Muscle layer of duodenum (tissue), 2 donors: ENCODE measurements at regions not wholly inside any gene's neighbourhood (a gene's known extent, or its start where the extent isn't known, plus 50 kb on each side); places are given as distances from the start of the nearest gene placed in this dataset.

Experiments
- H3K27ac ChIP-seq: one replicate; pipeline ENCODE4 v1.7.0; 2013; ENCODE audit warnings: mild to moderate bottlenecking, low read length
- H3K27me3 ChIP-seq: one replicate; pipeline ENCODE4 v1.7.0; 2013; ENCODE audit warnings: low read depth, mild to moderate bottlenecking, control low read depth, low read length
- H3K36me3 ChIP-seq, 2 donors: one replicate each; pipeline ENCODE4 v1.7.0; 2013; ENCODE audit warnings: low read length in 2 of 2, control low read depth in 1 of 2, mild to moderate bottlenecking in 1 of 2; ENCODE audit not compliant: insufficient read depth in 2 of 2, control insufficient read depth in 1 of 2
- H3K4me1 ChIP-seq, 2 donors: one replicate each; pipeline ENCODE4 v1.7.0; 2013; ENCODE audit warnings: low read length in 2 of 2, mild to moderate bottlenecking in 2 of 2, control low read depth in 1 of 2, moderate library complexity in 1 of 2; ENCODE audit not compliant: insufficient read depth in 2 of 2, control insufficient read depth in 1 of 2
- H3K4me3 ChIP-seq, 2 donors: one replicate each; pipeline ENCODE4 v1.7.0; 2013; ENCODE audit warnings: low read length in 2 of 2, low read depth in 1 of 2, mild to moderate bottlenecking in 1 of 2
- H3K9me3 ChIP-seq, 2 donors: one replicate each; pipeline ENCODE4 v1.7.0; 2013; ENCODE audit warnings: low read length in 2 of 2, control low read depth in 1 of 2, mild to moderate bottlenecking in 1 of 2; ENCODE audit not compliant: control insufficient read depth in 1 of 2
- donor health status: healthy.

DNA sequence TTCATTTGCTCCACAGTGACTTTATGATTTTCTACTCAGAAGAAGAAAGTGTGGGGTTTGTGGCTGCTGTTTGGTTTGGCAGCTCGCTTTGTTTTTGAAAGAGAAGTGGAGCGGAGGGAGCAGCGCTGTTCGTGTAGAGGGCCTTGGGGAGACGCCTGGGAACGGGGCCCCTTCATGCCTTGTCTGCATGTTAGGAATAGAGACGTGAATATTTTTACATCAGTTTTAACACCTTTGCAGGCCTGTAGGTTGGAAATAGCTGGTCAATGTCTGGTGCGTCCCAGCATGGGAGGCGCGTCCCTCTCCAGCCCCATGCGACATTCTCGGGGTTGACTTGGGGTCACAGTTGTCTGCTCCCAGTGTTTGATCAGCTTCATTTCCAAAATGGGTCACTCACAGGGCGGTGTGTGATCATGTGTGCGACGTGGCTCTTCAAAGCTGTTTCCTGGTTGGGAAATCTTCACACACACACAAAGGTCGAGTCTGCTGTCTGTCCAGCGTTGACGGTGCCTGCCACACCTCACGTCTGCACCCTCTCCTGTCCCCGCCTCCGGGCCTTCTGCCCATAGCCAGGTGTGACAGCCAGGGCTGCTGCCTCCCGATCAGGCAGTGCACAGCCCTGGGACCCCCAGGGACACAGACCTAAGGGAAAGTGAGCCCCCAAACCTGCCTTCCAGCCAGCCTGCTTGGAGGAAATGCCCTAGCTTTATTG, 149.2 kb downstream of the PSMG1 start:
- no peaks in the 10 kb centered on the region for H3K36me3 ChIP-seq
- H3K4me3 ChIP-seq = no peak overlapping the region
- no peaks in the 10 kb centered on the region for H3K4me1 ChIP-seq
- H3K27ac ChIP-seq = peak overlapping the region; percentile 52
- H3K27me3 ChIP-seq = no peaks in the 10 kb centered on the region
- no peaks in the 10 kb centered on the region for H3K9me3 ChIP-seq

DNA sequence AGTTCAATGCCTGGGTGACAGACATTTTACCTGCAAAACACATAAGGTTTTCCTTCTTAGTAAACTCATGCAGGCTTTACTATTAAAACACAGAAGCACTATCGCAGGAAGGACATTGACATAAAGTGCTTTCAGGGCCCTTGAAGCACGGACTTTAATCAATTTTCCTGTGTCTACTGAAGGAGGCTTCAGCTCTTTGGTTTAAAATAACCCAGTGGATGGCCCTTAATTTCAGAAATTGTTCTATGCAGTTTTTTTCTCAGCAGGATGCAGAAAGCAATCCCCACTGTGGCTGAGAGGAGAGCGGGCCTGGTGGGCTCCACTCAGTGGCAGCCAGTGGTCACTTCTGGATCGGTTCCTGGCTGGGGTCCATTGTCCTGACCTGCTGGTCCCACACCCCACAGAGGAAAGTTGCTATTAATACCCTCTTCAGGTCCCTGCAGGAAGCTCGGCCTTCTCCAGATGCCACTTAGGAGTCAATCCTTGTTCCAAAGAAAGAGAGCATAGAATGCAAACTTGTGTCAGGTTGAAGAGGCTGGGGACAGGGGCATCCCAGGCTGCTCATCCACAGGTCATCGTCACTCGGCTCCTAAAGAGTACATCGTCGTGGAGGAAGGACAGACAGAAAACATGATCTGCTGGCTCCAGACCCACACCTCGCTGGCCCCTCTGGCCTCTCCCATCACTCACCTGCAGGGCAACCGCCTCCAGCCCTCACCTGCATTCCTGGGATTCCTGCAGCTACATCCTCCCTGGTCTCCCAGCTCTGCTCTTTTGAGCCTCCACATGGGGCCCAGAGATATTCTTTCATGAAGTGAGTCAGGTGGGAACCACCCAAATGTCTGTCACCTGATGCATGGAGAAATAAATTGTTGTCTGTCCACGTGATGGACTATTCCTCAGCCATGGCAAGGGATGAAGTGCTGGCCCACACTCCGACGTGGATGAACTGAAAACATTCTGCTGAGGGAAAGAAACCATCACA, 153.1 kb downstream of the PSMG1 start:
- Histone ChIP-seq H3K9me3 (no peaks in the 10 kb centered on the region), H3K4me3 (no peak overlapping the region), H3K27ac (no peak overlapping the region), H3K36me3 (no peaks in the 10 kb centered on the region), H3K27me3 (no peaks in the 10 kb centered on the region), H3K4me1 (peaks cover 0 to 6% of the 10 kb centered on the region in 2 donors)

DNA sequence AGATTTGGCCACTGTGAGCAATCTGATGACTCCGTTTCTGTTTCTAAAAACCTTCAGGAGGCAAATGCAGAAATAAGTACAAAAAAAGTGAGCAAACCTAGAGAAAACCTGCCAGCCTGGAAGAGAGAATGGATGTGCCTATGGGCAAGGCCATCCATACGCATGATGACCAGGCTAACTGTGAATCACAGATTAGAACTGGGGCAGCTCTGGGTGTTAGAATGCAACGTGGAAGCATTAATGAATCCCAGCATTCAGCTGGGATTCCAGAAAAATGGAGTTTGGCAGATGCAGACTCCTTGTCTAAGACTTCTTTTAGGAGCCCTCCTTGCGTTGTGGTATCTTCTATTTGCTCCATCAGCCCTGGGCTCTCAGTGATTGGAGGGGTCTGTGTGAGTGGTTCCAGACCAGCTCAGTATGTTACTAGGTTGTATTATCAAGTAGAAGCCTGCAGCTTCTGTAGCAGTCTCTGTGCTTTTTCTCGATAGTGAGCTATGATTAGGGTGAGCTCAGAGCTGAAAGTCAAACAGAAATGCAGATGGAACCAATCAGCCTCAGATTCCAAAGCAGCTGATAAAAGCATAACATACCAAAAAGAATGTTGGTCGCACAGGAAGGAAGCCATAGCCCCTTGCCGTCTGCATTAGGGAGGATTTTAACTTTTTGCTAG, 154.0 kb downstream of the PSMG1 start:
- no peaks in the 10 kb centered on the region for H3K9me3 ChIP-seq
- peaks cover 0 to 6% of the 10 kb centered on the region in 2 donors for H3K4me1 ChIP-seq
- no peaks in the 10 kb centered on the region for H3K27me3 ChIP-seq
- no peak overlapping the region for H3K27ac ChIP-seq
- no peak overlapping the region for H3K4me3 ChIP-seq
- no peaks in the 10 kb centered on the region for H3K36me3 ChIP-seq

DNA sequence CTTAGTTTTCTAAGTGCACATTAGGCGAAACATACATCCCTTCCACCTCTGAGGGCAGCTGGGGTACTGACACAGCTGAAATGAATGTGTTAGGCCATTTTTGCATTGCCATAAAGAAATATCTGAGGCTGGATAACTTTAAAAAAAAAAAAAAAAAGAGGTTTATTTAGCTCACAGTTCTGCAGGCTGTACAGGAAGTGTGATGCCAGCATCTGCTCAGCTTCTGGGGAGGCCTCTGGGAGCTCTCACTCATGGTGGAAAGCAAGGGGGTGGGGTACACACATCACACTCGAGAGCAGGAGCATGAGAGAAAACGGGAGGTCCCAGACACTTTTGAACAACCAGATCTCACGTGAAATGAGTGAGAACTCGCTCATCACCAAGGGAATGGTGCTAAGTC, 158.1 kb downstream of the PSMG1 start:
- Histone ChIP-seq H3K27me3 (no peaks in the 10 kb centered on the region), H3K27ac (no peak overlapping the region), H3K36me3 (no peaks in the 10 kb centered on the region), H3K4me1 (peaks cover 6 to 7% of the 10 kb centered on the region in 2 donors), H3K9me3 (no peaks in the 10 kb centered on the region), H3K4me3 (no peak overlapping the region)

DNA sequence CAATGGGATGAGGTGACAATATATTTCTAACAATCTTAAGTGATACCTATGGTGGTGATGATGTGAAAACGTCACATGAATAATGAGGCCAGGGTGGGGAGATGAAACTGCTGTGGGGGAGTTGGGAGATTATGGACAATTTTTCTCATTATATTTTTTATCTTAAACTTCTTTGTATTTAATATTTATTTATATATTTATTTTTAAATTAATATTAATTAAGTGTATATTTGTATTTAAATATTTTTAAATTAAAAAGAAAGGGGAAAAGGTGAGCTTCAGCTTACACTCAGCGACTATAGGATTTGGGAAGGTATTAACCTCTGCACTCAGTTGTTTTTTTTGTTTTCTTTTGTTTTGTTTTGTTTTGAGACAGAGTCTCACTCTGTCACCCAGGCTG, 158.7 kb downstream of the PSMG1 start:
- Histone ChIP-seq H3K27me3 (no peaks in the 10 kb centered on the region), H3K36me3 (no peaks in the 10 kb centered on the region), H3K27ac (no peak overlapping the region), H3K4me3 (no peak overlapping the region), H3K9me3 (no peaks in the 10 kb centered on the region), H3K4me1 (peaks cover 6 to 7% of the 10 kb centered on the region in 2 donors)

DNA sequence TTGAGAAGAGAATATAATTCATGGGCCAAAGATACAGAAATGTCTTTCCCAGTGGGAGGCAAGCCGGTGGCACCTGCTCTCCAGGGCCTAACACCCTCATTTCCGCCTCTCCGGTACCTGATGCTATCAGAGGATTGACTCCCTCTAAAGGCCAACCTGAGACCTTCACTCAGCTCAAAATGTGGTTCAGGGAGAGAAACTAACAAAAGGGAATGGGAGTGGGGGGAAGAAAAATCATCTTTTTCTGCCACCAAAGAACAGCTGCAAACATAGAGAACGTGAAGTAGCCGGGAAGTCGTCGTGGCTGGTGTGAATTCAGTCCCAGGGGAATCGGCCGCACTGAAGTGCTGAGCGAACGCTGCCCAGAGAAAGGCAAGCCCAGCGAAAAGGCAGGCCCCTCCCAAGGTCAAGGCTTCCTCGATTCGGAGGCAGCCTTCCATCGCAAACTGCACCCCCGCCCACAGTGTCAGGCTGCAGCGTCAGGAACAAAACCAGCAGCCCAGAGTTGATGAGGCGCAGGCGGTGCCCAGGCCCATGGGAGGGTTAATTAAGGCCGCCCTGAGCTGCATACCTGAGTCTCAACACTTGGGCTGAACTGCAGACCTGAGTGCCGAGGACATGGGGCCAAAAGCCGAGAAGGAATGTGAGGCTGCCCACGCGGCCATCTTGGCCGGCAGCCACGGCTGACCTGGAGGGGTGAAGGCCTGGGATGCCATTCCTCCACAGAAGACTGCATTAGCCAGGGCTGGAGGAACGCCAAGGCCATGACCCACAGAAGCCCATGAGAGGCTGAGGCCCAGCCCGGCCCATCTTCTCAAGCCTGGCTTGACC, 160.2 kb downstream of the PSMG1 start:
- Histone ChIP-seq H3K9me3 (no peaks in the 10 kb centered on the region), H3K27ac (peak overlapping the region; percentile 18), H3K27me3 (no peaks in the 10 kb centered on the region), H3K4me3 (no peak overlapping the region), H3K4me1 (peaks cover 0 to 7% of the 10 kb centered on the region in 2 donors), H3K36me3 (no peaks in the 10 kb centered on the region)

DNA sequence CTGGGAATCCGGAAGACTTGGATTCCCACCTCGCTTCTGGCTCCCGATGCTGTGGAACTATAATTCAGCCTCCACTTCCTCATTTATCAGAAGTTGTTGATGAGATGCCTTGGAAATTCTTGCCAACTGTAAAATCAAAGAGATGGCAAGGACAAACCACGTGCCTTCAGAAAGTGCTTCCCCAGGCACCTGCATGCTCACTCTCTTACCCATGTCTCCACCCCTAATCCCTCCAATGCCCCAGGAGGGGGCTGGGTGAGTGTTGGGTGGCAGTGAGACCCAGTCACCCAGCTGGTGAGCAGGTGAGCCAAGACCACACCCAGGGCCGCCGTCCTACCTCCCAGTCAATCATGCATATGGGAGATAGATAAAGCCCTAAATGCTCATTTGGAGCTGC, 160.8 kb downstream of the PSMG1 start:
- peaks cover 0 to 7% of the 10 kb centered on the region in 2 donors for H3K4me1 ChIP-seq
- peak overlapping the region; percentile 18 for H3K27ac ChIP-seq
- H3K9me3 ChIP-seq = no peaks in the 10 kb centered on the region

DNA sequence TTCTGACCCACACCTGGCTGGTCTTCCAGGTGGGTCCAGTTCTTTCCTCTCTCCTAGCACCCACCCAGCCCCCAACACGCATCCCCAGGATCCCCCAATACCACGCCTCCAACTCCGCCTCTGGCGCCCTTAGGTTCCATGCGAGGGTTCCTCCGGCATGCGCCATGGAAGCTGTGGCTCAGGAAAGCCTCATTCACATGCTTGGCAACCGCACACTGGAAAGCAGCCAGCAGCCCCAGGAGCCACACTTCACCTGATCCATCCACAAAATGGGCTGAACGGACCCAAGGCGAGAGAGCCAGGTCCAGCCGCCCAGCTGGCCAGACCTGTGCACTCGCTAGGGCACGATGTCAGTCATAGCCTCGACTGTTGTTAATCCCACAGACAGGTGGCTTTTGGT, 161.2 kb downstream of the PSMG1 start:
- Histone ChIP-seq H3K4me1 (peaks cover 0 to 7% of the 10 kb centered on the region in 2 donors), H3K4me3 (no peak overlapping the region), H3K27me3 (no peaks in the 10 kb centered on the region), H3K27ac (no peak overlapping the region), H3K36me3 (no peaks in the 10 kb centered on the region), H3K9me3 (no peaks in the 10 kb centered on the region)

More for the DNA sequence above, 160.8 kb downstream of the PSMG1 start:
- Histone ChIP-seq H3K4me3 (no peak overlapping the region), H3K27me3 (no peaks in the 10 kb centered on the region), H3K36me3 (no peaks in the 10 kb centered on the region)

DNA sequence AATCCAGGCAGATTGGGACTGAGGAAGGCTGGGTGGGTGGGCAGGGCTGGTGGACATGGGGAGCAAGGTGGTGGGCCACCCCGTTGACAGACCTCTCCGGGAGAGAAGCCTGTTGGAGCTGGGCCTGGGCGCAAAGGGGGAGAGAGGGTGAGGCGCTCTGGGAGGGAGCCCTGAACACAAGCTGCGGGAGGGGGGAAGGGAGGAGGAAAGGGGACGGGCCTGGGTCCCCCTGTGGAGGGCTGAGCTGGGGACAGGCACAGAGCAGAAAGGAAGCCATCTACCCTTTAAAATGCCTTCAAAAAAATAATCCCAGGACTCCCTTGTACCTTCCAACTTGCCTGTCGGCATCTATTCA, 161.8 kb downstream of the PSMG1 start:
- Histone ChIP-seq H3K9me3 (no peaks in the 10 kb centered on the region), H3K4me1 (peaks cover 0 to 7% of the 10 kb centered on the region in 2 donors), H3K36me3 (no peaks in the 10 kb centered on the region), H3K27me3 (no peaks in the 10 kb centered on the region), H3K4me3 (no peak overlapping the region), H3K27ac (no peak overlapping the region)

DNA sequence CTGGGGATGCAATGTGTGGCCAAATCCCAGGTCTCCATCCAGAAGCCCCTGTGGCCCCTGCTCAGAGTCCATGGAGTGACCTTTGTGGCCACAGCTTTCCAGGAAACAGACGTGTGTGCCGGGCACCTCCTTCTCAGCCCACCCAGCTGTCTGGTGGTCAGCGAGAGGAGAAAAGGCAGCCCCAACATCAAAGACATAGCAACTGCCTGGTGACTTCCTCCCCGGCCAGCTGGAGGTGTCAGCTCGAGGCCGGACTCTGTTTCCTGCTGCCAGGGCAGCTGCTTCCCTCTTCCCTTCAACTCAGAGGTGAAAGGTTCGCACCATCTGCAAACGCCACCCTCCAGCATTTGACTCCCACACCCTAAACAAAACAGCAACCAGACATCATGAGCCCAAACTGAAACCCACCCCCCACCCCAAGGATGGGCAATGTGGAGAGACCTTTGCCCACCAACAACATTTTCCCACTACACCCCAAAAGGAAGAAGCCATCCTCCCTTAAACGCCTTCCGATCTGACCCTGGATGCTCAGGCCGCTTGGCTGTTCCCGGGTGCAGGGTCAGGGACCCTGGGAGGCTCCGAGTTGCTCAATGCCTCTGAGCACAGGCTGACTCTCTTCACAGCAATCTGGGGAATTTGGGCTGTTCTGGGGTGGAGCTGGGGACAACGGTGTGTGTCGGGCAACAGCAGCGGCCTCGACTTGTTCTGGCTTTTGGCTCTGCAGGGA, 162.3 kb downstream of the PSMG1 start:
- Histone ChIP-seq H3K27me3 (no peaks in the 10 kb centered on the region), H3K27ac (peak overlapping the region; percentile 36), H3K4me1 (peaks cover 0 to 7% of the 10 kb centered on the region in 2 donors), H3K4me3 (no peak overlapping the region), H3K9me3 (no peaks in the 10 kb centered on the region), H3K36me3 (no peaks in the 10 kb centered on the region)
